ENCODE measurements at regions not wholly inside any gene's neighbourhood (a gene's known extent, or its start where the extent isn't known, plus 50 kb on each side); places are given as distances from the start of the nearest gene placed in this dataset.

DNA sequence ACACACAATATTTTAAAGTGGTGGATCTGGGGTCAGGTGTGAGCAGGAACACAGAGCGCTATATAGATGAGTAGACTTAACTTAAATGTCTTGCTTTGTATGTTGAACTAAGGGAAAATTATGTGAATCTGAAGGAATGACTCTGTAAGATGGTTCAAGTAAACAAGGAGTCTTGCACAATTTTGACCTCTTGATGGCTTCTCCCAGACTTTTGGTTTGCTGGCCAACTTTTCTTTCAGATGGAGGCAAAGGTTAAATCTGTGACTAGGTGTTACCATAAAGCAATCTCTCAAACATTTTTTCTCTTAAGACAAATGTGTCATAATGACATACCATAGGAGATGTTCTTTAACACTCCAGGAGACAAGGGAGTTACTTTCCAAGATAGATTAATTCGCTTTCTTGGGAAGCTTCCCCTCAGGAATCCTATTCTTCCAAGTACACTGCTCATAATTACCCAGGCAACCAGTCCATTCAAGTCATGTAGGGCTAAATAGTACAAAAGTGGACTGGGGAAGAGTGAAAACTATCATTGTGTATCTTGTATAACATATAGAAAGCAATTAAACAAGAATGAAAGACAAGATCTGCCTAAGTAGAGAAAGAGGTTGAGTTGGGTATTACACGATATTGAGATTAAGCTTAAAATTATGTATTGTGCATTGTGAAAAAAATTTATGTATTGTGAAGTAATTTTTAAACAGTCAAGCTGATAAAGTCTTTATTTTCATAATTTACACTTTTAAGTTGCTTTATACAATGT, 60.3 kb upstream of the SLC27A6 start:
- DNase-seq, result no peak
- no peak for ATAC-seq (ENCODE audit: low FRiP score in 2 of 2)
- H3K27ac ChIP-seq, result no peak overlapping the region
- H3K27me3 ChIP-seq, result no peaks in the 10 kb centered on the region
- H3K9me3 ChIP-seq, result no peaks in the 10 kb centered on the region
- no peak overlapping the region for H3K4me3 ChIP-seq
- no peaks in the 10 kb centered on the region for H3K36me3 ChIP-seq
- H3K4me1 ChIP-seq, result no peaks in the 10 kb centered on the region
- WGBS, 2 donors, result 60 to 73% methylated on average over 3 of the region's 3 CpGs
- TF ChIP-seq, protein P1, sequence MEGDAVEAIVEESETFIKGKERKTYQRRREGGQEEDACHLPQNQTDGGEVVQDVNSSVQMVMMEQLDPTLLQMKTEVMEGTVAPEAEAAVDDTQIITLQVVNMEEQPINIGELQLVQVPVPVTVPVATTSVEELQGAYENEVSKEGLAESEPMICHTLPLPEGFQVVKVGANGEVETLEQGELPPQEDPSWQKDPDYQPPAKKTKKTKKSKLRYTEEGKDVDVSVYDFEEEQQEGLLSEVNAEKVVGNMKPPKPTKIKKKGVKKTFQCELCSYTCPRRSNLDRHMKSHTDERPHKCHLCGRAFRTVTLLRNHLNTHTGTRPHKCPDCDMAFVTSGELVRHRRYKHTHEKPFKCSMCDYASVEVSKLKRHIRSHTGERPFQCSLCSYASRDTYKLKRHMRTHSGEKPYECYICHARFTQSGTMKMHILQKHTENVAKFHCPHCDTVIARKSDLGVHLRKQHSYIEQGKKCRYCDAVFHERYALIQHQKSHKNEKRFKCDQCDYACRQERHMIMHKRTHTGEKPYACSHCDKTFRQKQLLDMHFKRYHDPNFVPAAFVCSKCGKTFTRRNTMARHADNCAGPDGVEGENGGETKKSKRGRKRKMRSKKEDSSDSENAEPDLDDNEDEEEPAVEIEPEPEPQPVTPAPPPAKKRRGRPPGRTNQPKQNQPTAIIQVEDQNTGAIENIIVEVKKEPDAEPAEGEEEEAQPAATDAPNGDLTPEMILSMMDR (IDR thresholded peaks at IDR 0.05), result no peak

DNA sequence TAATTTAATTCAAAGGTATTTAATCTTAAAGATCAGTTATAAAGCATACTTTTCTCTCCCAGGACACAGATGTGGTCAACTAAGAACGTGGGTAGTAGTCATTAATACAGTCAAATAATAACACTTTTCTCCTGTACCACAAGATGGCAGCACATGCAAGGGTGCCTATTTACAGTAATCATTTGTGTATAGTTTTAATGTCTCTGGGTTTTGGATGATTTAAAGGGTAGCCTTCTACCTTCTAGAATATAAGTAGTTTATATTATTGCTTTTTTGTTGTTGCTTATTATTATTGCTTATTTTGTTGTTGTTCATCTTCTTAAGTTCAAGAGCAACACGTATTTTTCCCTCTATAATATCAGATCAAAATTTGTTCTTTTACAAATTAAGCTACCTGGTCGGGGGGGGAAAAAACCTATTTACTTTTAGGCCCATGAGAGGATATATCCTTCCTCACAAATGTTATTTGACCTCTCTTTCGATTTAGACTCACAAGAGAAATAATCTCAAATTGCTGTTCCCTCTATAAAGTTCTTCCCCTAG, 59.6 kb upstream of the SLC27A6 start:
- H3K27ac ChIP-seq, result no peak overlapping the region
- H3K4me1 ChIP-seq, result no peaks in the 10 kb centered on the region
- DNase-seq (no peak), ATAC-seq (ENCODE audit: low FRiP score in 2 of 2) (peak; percentile 74 to 79)
- no peaks in the 10 kb centered on the region for H3K9me3 ChIP-seq
- WGBS, 2 donors, result 21 to 27% methylated on average over 4 of the region's 4 CpGs
- TF ChIP-seq POLR2A (IDR thresholded peaks at IDR 0.05), result no peak
- no peak for TF ChIP-seq POLR2AphosphoS5 (IDR thresholded peaks at IDR 0.05)
- TF ChIP-seq EP300 (IDR thresholded peaks at IDR 0.05), result no peak
- TF ChIP-seq, protein P1 (IDR thresholded peaks at IDR 0.05), result peak; percentile 24 to 71 (median 59)
- H3K36me3 ChIP-seq, result no peaks in the 10 kb centered on the region
- no peaks in the 10 kb centered on the region for H3K27me3 ChIP-seq
- no peak overlapping the region for H3K4me3 ChIP-seq

DNA sequence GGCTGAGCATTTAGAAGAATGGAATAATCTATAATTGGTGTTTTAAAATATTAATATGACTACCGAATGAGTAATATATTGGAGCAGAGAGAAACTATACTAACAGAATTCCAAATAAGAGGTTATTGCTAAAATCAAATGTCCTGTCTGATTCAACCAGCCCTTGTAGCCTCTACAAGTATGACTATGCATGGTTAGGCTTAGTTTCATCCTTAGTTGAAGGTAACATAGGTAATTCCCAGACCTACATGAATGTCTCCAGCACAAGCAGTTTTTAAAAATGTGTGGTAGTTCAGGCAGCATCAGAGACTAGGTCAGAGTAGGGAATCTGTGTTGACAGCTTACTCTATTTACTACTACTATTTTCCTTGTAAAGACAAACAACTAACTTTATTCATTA, 51.7 kb upstream of the SLC27A6 start:
- Histone ChIP-seq H3K36me3 (no peaks in the 10 kb centered on the region), H3K9me3 (no peaks in the 10 kb centered on the region), H3K4me3 (no peak overlapping the region), H3K4me1 (no peaks in the 10 kb centered on the region), H3K27ac (no peak overlapping the region), H3K27me3 (no peaks in the 10 kb centered on the region)
- WGBS, 2 donors, result 87% methylated on average over 1 of the region's 1 CpG
- no peak for TF ChIP-seq POLR2A (IDR thresholded peaks at IDR 0.05)
- TF ChIP-seq, protein P1 (IDR thresholded peaks at IDR 0.05), result no peak
- no peak for TF ChIP-seq POLR2AphosphoS5 (IDR thresholded peaks at IDR 0.05)
- TF ChIP-seq EP300 (IDR thresholded peaks at IDR 0.05), result no peak
- no peak for ATAC-seq (ENCODE audit: low FRiP score in 2 of 2)
- DNase-seq, result no peak
